Activated T-cell treated with anti-CD3 and anti-CD28 coated beads, Interleukin-2, amount 50 U/mL, for 24 hours (primary cell): ENCODE measurements at regions not wholly inside any gene's neighbourhood (a gene's known extent, or its start where the extent isn't known, plus 50 kb on each side); places are given as distances from the start of the nearest gene placed in this dataset.

Source experiments
- DNase-seq: peaks from one replicate; pipeline ENCODE4 v3.0.0-alpha.2; 2020
- H3K27ac Mint-ChIP-seq: 2 replicates; pipeline ENCODE4 v1.8.0; 2020; ENCODE audit warnings: mild to moderate bottlenecking, mixed read lengths
- H3K27me3 Mint-ChIP-seq: 2 replicates; pipeline ENCODE4 v1.8.0; 2020; ENCODE audit warnings: mixed read lengths
- H3K36me3 Mint-ChIP-seq: 2 replicates; pipeline ENCODE4 v1.8.0; 2020; ENCODE audit warnings: low read depth, mixed read lengths
- H3K4me1 Mint-ChIP-seq: 2 replicates; pipeline ENCODE4 v1.8.0; 2020; ENCODE audit warnings: low read depth, mixed read lengths
- H3K4me3 Mint-ChIP-seq: 2 replicates; pipeline ENCODE4 v1.8.0; 2020; ENCODE audit warnings: mild to moderate bottlenecking, moderate library complexity, mixed read lengths
- H3K9me3 Mint-ChIP-seq: 2 replicates; pipeline ENCODE4 v1.8.0; 2020; ENCODE audit warnings: mixed read lengths

DNA sequence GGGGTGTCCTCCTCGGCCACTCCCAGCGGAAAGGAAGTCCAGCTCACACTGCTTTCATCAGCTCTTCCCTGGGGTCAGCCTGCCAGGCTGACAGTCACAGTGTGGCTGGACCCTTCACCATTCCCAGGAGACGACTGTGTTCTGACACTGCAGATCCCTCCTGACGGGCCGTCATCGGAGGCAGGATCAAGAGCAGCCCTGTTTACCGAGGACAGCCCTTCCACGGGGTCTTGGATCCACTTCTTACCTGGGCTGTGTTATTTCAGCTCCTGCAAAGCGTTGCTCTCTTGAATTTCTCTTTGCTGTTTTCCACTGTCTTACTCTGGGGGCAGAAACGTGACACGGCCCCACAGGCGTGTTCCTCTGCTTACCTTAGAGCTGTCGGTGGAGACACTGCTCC, 149.9 kb upstream of the SOX1 start:
- DNase-seq, result no peak
- Mint-ChIP-seq H3K27me3 (no peaks in the 10 kb centered on the region), H3K36me3 (no peaks in the 10 kb centered on the region), H3K4me3 (no peak overlapping the region), H3K4me1 (no peaks in the 10 kb centered on the region), H3K27ac (no peak overlapping the region), H3K9me3 (no peaks in the 10 kb centered on the region)

DNA sequence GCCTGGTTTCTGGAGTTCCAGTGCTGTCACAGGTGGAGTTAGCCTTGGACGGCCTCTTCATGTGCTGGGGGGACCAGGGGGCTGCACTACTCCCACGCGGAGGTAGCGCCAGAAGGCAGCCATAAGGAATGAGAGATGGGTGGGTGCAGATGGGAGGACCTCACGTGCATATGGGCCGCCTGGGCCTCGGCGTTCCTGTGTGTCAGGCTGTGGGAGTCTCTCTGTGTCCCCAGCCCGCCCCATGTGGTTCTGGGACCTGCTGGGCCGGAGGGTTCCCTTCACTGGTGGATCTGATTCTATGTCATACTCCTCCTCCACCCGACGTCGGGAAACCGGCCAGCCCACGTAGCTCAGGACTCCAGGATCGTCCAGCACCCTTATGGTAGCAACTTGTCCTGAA, 149.0 kb upstream of the SOX1 start:
- Mint-ChIP-seq H3K27me3 (peaks cover 5% of the 10 kb centered on the region), H3K4me1 (no peaks in the 10 kb centered on the region), H3K36me3 (no peaks in the 10 kb centered on the region), H3K4me3 (no peak overlapping the region), H3K27ac (no peak overlapping the region), H3K9me3 (no peaks in the 10 kb centered on the region)
- no peak for DNase-seq

DNA sequence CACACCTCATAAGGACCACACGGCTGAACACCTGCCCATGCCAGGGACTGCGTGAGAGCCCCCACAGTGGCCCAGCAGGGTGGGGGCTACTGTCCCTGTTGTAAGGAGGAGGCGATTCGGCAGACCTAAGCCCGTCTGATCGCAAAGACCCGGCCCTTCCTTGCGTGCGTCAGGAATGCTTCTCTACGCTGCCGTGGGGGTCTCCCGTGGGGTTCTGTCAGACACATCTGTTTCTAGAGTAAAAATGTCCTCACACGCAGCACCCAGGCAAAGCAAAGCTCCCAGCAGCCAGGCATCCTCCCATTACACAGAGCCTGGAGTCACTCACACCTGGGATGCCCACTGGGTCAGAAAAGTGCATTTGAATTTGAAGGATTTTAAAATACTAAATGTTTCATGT, 147.7 kb upstream of the SOX1 start:
- no peak for DNase-seq
- no peaks in the 10 kb centered on the region for H3K4me1 Mint-ChIP-seq
- peaks cover 7% of the 10 kb centered on the region for H3K27me3 Mint-ChIP-seq
- H3K27ac Mint-ChIP-seq, result no peak overlapping the region
- no peak overlapping the region for H3K4me3 Mint-ChIP-seq
- H3K36me3 Mint-ChIP-seq, result no peaks in the 10 kb centered on the region
- H3K9me3 Mint-ChIP-seq, result no peaks in the 10 kb centered on the region

DNA sequence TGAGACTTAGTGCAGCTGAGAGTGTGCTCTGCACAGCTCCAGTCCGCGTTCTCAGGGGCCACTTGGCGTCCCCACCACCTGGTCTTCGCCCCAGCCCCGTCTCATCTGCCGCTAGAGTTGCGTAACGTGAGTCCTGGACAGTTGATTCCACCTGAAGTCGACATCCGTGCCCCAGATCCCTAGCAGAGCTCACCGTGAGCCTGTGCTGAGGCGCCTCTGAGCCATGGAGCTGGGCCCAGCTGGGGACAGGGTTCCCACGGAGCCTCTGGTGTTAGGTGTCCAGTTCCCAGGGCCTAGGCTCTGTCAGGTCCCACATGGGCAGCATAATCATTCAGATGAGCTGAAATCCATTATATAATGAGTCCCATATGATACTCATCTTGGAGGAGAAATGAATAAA, 147.1 kb upstream of the SOX1 start:
- Mint-ChIP-seq H3K4me3 (no peak overlapping the region), H3K9me3 (no peaks in the 10 kb centered on the region), H3K27me3 (peaks cover 7% of the 10 kb centered on the region), H3K36me3 (no peaks in the 10 kb centered on the region), H3K4me1 (no peaks in the 10 kb centered on the region), H3K27ac (no peak overlapping the region)
- DNase-seq, result no peak

DNA sequence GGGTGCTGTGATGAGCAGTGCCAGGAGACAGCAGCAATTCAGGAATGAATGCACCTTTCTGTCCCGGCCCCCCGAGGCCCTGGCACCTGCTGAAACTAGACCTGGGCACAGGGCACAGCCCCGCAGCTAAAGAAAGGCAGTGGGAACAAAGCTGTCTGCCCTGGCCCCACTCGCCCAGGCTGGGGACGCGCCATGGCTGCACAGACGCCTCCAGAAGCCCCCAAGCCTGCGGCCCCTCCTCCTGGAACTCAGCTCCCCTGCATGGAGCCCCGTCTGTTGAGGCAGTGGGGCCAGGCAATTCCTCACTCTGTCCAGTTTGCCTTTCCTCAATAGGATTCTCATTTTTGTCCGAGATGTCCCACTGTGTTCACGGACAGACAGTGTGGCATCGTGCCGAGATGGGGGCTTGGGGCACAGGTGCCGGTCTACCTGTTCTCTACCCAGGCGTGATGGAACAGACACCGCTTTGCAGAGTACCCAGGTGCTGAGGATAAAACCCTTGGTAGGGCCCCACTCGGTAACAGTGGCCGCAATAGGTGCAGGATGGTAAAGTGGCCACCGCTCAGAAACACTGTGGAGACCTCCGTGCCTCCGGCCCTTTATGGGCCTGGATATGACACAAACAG, 146.5 kb upstream of the SOX1 start:
- no peaks in the 10 kb centered on the region for H3K36me3 Mint-ChIP-seq
- H3K4me3 Mint-ChIP-seq, result no peak overlapping the region
- H3K4me1 Mint-ChIP-seq, result no peaks in the 10 kb centered on the region
- H3K27ac Mint-ChIP-seq, result no peak overlapping the region
- H3K9me3 Mint-ChIP-seq, result no peaks in the 10 kb centered on the region
- no peak for DNase-seq
- peaks cover 7% of the 10 kb centered on the region for H3K27me3 Mint-ChIP-seq

DNA sequence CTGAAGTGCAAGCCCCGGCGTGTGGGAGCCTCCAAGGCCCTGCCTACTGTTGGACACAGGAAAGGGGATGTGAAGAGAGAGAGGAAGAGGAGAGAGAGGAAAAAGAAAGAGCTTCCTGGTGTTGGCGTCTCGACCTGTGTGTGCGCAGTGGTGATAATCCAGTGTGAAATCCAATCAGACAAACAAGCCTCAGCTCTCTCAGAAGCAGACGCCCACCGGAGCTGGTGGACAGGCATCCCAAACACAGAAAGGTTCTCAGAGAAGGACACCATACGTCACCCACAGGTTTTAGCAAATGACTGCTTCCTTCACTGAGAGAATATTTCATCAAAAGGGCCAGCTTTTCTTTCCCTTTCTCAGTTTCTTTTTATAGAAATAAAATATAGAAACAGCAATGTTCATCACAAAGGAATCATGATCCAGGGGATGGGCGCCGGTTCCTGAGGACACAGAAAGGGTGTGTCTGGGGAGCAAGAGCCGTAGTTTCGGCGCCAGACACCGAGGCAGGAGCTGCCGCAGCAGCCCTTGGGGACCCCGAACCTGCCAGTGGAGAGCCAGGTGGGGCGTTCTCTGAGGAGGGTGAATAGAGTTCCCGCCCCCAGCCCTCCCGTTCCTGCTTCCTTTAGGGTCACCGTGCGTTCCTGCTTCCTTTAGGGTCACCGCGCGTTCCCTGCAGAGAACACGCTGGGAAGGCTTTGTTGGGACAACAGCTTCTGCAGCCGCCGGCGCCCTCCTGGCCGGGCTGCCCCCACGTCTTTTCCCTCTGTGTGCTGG, 145.8 kb upstream of the SOX1 start:
- DNase-seq, result no peak
- Mint-ChIP-seq H3K27ac (no peak overlapping the region), H3K27me3 (peaks cover 7% of the 10 kb centered on the region), H3K4me1 (no peaks in the 10 kb centered on the region), H3K4me3 (no peak overlapping the region), H3K9me3 (no peaks in the 10 kb centered on the region), H3K36me3 (no peaks in the 10 kb centered on the region)

DNA sequence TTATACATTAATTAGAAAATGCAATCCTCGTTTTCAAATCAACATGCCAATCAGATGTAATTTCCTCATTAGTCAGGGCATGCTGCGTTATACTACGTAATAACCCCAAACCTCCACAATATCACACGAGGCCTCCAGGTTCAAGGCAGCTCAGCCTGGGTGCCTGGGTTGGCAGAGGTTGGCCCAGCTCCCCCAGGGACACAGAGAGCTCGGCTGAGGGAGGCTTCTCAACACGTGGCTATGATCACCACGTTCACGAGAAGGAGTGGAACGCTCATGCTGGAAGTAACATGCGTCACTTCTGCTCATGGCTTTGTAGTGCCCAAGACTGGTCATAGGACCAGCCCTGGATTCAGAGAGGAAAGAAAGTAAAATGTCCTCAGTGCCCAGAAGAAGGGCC, 144.9 kb upstream of the SOX1 start:
- no peaks in the 10 kb centered on the region for H3K9me3 Mint-ChIP-seq

DNA sequence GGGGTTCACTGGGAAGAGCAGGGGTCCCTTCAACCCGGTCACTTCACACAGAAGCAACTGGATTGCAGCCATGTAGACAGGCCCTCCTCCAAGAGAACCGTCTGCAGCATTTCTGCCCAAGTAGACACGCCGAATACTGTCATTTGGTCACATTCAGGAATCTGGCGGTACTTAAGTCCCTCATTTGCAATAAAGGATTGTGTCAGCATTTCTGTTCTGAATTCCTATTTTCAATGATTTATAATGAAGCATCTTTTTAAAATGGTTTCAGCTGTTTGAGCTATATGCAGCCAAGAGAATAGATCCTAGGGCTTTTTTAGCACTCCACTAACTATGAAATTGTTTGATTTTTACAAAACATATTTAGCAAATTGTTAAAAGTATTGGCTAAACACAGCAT, 143.5 kb upstream of the SOX1 start:
- H3K9me3 Mint-ChIP-seq, result no peaks in the 10 kb centered on the region
- H3K4me1 Mint-ChIP-seq, result no peaks in the 10 kb centered on the region
- DNase-seq, result no peak
- H3K36me3 Mint-ChIP-seq, result no peaks in the 10 kb centered on the region
- peaks cover 7% of the 10 kb centered on the region for H3K27me3 Mint-ChIP-seq
- no peak overlapping the region for H3K27ac Mint-ChIP-seq
- H3K4me3 Mint-ChIP-seq, result no peak overlapping the region

More for the DNA sequence above, 144.9 kb upstream of the SOX1 start:
- Mint-ChIP-seq H3K27ac (no peak overlapping the region), H3K36me3 (no peaks in the 10 kb centered on the region), H3K4me3 (no peak overlapping the region), H3K4me1 (no peaks in the 10 kb centered on the region), H3K27me3 (peaks cover 7% of the 10 kb centered on the region)
- no peak for DNase-seq

DNA sequence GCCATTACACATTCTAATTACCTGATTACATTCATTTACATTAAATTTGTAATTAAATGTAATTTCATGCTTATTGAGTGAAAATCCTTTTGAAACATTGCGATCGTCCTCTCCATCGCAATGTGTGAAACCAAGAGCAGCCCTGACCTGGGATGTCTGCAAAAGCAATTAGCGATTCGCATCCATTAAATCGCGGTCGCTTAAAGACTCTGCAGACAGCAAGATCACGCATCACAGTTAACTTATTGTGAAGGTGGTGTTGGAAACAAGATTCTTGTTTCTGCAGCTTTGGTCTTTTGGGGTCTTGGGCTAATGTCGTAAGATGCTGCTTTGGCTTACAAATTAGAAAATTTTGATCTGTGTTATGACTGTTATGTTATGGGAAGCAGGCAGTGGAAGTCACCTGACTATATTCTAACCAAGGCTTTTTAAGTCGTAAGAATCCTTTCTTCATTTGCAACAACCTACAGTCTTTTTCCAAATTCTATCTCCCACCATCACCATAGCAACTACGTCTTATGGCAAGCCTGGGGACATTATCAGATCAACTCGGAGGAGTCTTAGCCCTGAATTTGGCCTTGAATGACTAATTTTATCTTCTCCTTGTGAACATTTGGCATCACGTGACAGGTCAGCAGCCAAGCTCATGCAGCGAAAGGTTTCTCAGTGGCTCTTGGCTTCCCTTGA, 142.8 kb upstream of the SOX1 start:
- no peaks in the 10 kb centered on the region for H3K9me3 Mint-ChIP-seq
- no peaks in the 10 kb centered on the region for H3K36me3 Mint-ChIP-seq
- no peak for DNase-seq
- H3K27ac Mint-ChIP-seq, result no peak overlapping the region
- no peak overlapping the region for H3K4me3 Mint-ChIP-seq
- H3K4me1 Mint-ChIP-seq, result no peaks in the 10 kb centered on the region
- H3K27me3 Mint-ChIP-seq, result peaks cover 7% of the 10 kb centered on the region

DNA sequence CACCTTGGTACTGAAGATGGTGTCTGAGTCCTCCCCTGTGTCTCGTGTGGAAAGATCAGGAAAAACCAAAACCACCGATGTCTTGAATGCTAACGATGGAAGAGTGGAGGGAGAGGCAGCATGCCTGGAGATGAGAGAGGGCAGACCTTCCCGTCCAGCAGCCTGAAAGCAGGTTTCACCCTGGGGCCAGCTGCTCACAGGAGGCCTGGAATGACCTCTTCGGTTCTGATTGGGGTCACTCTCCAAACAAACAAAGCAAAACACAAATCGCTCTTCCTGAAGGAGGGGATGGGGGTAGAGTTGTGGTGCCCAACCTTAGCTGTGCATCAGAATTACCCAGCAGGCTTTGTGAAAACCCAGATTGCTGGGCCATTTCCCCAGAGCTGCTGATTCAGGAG, 142.3 kb upstream of the SOX1 start:
- H3K4me1 Mint-ChIP-seq, result no peaks in the 10 kb centered on the region
- DNase-seq, result no peak
- no peaks in the 10 kb centered on the region for H3K36me3 Mint-ChIP-seq
- H3K9me3 Mint-ChIP-seq, result no peaks in the 10 kb centered on the region
- H3K27me3 Mint-ChIP-seq, result peaks cover 7% of the 10 kb centered on the region
- H3K27ac Mint-ChIP-seq, result no peak overlapping the region
- no peak overlapping the region for H3K4me3 Mint-ChIP-seq

DNA sequence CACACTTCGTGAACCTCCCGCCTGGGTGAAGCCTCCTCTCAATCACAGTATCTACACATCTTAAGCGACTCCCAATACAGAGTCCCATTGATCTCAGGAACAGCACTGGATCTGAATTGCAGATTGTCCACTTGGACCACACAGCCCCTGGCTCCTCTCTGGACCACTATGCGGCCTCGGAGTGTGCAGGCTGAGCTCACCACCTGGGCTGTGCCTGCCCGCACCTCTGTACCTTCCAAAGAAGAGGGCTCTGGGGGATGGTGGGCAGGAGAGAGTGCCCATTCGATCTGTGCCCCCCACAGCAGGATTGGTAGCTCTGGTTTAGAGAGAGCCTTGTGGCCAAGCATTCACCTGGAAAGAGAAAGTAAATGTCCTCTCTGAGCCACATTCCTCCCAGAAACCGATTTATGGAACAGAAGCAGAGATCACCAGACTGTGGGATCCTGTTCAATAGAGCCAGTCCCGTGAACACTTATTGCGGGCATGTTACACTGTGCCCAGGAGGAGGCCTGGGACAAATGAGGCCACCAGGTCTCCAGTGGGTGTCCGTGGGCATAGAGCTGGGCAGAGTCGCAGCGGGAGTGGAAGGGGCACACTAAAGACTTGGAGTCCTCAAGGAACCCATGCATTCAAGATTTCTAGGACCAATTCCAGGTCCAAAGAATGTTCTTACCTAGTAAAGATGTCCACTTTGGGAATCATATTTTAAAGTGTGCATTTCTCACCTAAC, 141.6 kb upstream of the SOX1 start:
- Mint-ChIP-seq H3K4me3 (no peak overlapping the region), H3K27me3 (peaks cover 7% of the 10 kb centered on the region), H3K4me1 (no peaks in the 10 kb centered on the region), H3K27ac (no peak overlapping the region), H3K9me3 (no peaks in the 10 kb centered on the region), H3K36me3 (no peaks in the 10 kb centered on the region)
- DNase-seq, result no peak

DNA sequence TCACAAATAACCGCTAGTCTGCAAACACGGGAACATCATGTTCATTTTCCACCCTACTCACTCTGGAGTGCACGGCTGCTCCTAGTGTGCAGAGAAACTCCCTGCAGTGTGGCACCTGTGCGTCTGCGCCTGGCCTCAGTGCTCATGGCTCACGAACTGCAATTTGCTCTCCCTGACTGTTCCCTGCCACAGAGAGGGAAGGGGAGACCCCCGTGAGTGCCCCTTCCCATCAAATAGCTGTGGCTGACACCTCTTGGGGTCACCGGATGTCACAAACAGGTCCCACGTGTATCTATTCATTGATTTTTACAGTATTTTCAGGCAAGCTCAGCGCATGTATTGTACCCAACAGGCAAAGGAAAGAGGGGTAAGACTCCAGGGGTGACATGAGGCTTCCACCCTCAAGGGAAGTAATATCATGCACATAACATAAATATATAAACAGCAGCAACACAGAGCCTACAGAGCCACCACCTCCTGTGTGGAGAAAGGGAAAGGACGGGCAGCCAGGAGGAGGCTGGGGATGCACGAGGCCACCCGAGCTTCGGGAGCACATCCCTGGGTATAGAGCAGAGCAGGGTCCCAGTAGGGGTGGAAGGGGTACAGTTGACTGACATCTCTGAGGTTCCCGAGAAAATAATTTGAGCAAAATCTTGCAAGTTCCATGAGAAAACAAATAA, 140.3 kb upstream of the SOX1 start:
- Mint-ChIP-seq H3K9me3 (peaks cover 1% of the 10 kb centered on the region), H3K27me3 (peaks cover 7% of the 10 kb centered on the region), H3K27ac (no peak overlapping the region), H3K4me3 (no peak overlapping the region), H3K36me3 (no peaks in the 10 kb centered on the region), H3K4me1 (no peaks in the 10 kb centered on the region)
- no peak for DNase-seq

DNA sequence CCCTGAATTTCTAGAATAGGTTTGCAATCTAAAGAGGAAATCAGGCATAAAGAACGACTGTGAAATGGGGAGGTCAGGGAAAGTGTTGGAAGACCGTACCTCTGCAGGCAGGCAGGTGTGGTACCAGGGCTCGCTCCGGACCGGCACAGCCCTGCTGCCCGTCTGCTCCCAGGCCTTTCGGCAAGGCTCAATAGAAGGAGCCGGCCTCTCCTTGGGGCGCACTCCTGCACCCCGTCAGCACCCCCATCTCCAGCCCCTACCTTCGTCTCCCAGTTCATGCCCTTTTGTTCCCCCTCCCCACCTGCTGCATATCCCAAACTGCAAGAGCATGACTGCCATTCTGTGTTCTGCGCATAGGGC, 139.8 kb upstream of the SOX1 start:
- H3K27me3 Mint-ChIP-seq, result peaks cover 9% of the 10 kb centered on the region
- H3K9me3 Mint-ChIP-seq, result peaks cover 4% of the 10 kb centered on the region
- H3K27ac Mint-ChIP-seq, result no peak overlapping the region
- no peak for DNase-seq
- no peaks in the 10 kb centered on the region for H3K36me3 Mint-ChIP-seq
- H3K4me1 Mint-ChIP-seq, result no peaks in the 10 kb centered on the region
- H3K4me3 Mint-ChIP-seq, result no peak overlapping the region

DNA sequence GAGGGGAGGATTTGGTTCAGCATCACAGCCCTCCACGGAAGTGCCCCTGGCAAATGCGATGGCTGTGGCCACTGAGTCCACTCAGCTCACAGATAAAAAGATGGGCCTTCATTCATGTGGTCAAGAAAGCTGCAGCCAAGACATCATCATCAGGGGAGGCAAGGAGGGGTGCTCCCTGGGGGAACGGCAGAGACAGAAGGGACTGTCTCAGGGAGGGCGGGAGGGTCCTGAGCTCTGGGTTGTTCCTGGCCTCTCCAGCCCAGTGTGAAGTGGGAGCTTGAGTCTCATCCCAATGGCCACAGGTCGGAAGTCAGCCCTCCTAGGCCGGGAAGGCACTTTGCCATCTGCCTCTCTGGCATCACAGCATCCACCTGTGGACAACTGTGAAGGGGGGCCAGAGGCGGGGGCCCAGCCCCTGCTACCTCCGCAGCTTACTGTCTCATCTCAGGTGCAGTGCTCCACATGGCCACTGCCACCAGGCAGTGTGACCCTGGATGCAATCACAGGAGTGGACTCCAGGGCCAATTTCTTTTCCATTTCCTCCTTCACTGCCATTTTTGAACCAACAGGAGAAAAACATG, 137.8 kb upstream of the SOX1 start:
- Mint-ChIP-seq H3K4me1 (no peaks in the 10 kb centered on the region), H3K9me3 (peaks cover 8% of the 10 kb centered on the region), H3K4me3 (no peak overlapping the region), H3K27me3 (peaks cover 5% of the 10 kb centered on the region), H3K36me3 (no peaks in the 10 kb centered on the region), H3K27ac (no peak overlapping the region)
- DNase-seq, result no peak
